Activated CD4-positive, alpha-beta T cell treated with anti-CD3 and anti-CD28 coated beads, Interleukin-2, amount 10 ng/mL, durations not matched to agents 7 days and 5 days (primary cell): ENCODE measurements at regions not wholly inside any gene's neighbourhood (a gene's known extent, or its start where the extent isn't known, plus 50 kb on each side); places are given as distances from the start of the nearest gene placed in this dataset.
A peak's percentile ranks its signal among the peaks of the same experiment; 100 is the strongest.

Experiments used
- CTCF ChIA-PET: fragments of 350-600 bp; sonication (Branson Sonifier 250); formaldehyde crosslinking; loops from one replicate; lab custom pipeline; 2021; ENCODE audit warnings: antibody characterized with exemption; lab: Charles Lee
- POLR2A ChIA-PET: fragments of 350-600 bp; sonication (Branson Sonifier 250); formaldehyde crosslinking; loops from one replicate; lab custom pipeline; 2021; ENCODE audit warnings: antibody characterized with exemption; lab: Charles Lee
- DNase-seq: peaks from one replicate; pipeline ENCODE4 v3.0.0-alpha.2; 2020
- H3K27ac Mint-ChIP-seq: one replicate; pipeline ENCODE4 v1.8.0; 2021; ENCODE audit warnings: mild to moderate bottlenecking, moderate library complexity, mixed read lengths
- H3K27me3 Mint-ChIP-seq: one replicate; pipeline ENCODE4 v1.8.0; 2021; ENCODE audit warnings: mixed read lengths
- H3K36me3 Mint-ChIP-seq: one replicate; pipeline ENCODE4 v1.8.0; 2021; ENCODE audit warnings: low read depth, mixed read lengths
- H3K4me1 Mint-ChIP-seq: one replicate; pipeline ENCODE4 v1.8.0; 2021; ENCODE audit warnings: mixed read lengths
- H3K4me3 Mint-ChIP-seq: one replicate; pipeline ENCODE4 v1.8.0; 2021; ENCODE audit warnings: mild to moderate bottlenecking, moderate library complexity, mixed read lengths
- H3K9me3 Mint-ChIP-seq: one replicate; pipeline ENCODE4 v1.8.0; 2021; ENCODE audit warnings: mixed read lengths

- H3K9me3 Mint-ChIP-seq, result no peaks in the 10 kb centered on the region
- H3K36me3 Mint-ChIP-seq, result no peaks in the 10 kb centered on the region
- H3K27me3 Mint-ChIP-seq, result no peaks in the 10 kb centered on the region
- no peaks in the 10 kb centered on the region for H3K4me1 Mint-ChIP-seq
- ChIA-PET CTCF (interaction anchor here (1.6 kb wide), 1 partner anchor 10 kb away, joined by 6 read pairs; no protein-coding TSS in a partner anchor), POLR2A (no interaction called here)
- no peak overlapping the region for H3K4me3 Mint-ChIP-seq
- no peak for DNase-seq
- H3K27ac Mint-ChIP-seq, result no peak overlapping the region
These were observed 599.8 kb upstream of the TMEM132C start for GRCh38 chr12:127667131-127667685.

- no peak for DNase-seq
- CTCF ChIA-PET, result no interaction called here
- H3K9me3 Mint-ChIP-seq, result no peaks in the 10 kb centered on the region
These were observed 596.7 kb upstream of the TMEM132C start for GRCh38 chr12:127670294-127670693.

GRCh38 chr12:127670796-127671195 is 596.2 kb upstream of the TMEM132C start:
- Mint-ChIP-seq H3K27me3 (no peaks in the 10 kb centered on the region), H3K4me1 (no peaks in the 10 kb centered on the region), H3K36me3 (no peaks in the 10 kb centered on the region), H3K4me3 (no peak overlapping the region), H3K9me3 (no peaks in the 10 kb centered on the region), H3K27ac (no peak overlapping the region)
- ChIA-PET CTCF (no interaction called here), POLR2A (no interaction called here)
- DNase-seq, result no peak

More at GRCh38 chr12:127670294-127670693, 596.7 kb upstream of the TMEM132C start:
- H3K27ac Mint-ChIP-seq, result no peak overlapping the region
- POLR2A ChIA-PET, result no interaction called here
- no peaks in the 10 kb centered on the region for H3K4me1 Mint-ChIP-seq
- no peaks in the 10 kb centered on the region for H3K36me3 Mint-ChIP-seq
- no peak overlapping the region for H3K4me3 Mint-ChIP-seq
- H3K27me3 Mint-ChIP-seq, result no peaks in the 10 kb centered on the region

DNA sequence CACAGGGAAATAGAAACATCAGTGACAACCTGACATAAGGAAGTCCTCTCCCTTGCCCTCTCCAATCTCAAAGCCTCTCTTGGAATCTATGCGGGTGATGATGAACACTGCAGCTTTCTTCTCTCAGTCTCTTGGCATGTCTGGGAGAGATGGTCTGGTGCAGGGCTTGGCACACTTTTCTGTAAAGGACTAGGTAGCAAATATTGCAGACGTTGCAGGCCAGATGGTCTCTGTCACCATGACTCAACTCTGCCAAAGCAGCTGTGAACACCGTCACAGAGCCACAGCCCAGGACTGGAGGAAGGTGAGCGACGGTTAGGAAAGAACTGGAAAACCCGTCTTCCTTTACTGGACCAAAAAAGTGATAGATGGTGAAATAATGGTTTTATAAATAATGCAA is 591.0 kb upstream of the TMEM132C start:
- H3K36me3 Mint-ChIP-seq, result no peaks in the 10 kb centered on the region
- CTCF ChIA-PET, result no interaction called here
- no peaks in the 10 kb centered on the region for H3K9me3 Mint-ChIP-seq
- POLR2A ChIA-PET, result no interaction called here
- no peaks in the 10 kb centered on the region for H3K27me3 Mint-ChIP-seq
- no peak overlapping the region for H3K4me3 Mint-ChIP-seq
- no peaks in the 10 kb centered on the region for H3K4me1 Mint-ChIP-seq
- no peak for DNase-seq
- no peak overlapping the region for H3K27ac Mint-ChIP-seq

DNA sequence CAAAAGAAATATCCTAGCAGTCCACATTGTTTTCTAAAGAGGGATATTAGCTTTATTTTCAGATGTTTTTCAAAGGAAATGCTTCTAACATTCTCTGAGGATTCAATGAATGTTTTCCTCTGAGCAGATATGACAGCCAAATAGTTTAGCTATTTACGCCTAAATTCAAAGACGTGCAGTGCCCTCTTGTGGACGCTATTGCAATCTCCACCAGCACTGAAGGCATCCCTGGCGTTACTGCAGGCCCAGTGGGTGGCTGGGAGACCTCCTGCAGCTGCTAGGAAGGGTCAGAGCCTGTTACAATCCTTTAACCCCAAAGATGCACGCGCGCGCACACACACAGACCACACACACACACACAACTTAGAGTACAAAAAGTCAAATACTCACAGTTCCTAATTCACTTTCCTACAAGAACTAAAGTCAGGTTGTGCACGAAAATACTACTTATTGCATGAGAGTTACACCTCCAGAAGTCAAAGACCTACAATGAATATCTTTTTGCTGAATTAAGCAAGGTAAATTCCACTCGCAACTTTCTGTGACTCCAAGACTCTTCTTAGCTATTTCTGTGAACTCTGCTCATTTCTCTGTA is 589.3 kb upstream of the TMEM132C start:
- H3K4me3 Mint-ChIP-seq, result no peak overlapping the region
- POLR2A ChIA-PET, result no interaction called here
- no peaks in the 10 kb centered on the region for H3K9me3 Mint-ChIP-seq
- no peaks in the 10 kb centered on the region for H3K36me3 Mint-ChIP-seq
- H3K4me1 Mint-ChIP-seq, result no peaks in the 10 kb centered on the region
- no peaks in the 10 kb centered on the region for H3K27me3 Mint-ChIP-seq
- CTCF ChIA-PET, result interaction anchor here (0.6 to 2.2 kb wide), 7 partner anchors 10 to 668 kb away, joined by 3 to 8 read pairs (median 3); no protein-coding TSS in a partner anchor
- DNase-seq, result peak; percentile 56
- H3K27ac Mint-ChIP-seq, result no peak overlapping the region

DNA sequence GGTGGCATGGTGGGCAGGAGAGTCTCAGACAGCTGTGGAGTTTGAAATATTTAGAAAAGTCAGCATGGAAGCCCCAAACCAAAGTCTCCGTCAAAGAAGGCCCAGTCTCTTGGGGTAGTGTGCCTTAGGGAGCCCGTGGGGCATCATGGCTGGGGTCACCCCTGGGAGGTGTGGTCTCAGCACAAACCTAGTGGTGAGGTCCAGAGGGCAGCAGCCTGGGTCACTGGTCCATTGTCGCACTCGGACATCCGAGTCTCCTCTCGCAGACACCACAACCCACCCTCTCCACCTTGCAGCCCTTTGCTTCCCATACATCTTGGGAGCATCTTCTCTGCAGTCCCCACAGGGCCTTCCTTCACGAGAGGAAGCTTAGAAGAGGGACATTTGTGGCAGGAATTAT is 588.0 kb upstream of the TMEM132C start:
- no peaks in the 10 kb centered on the region for H3K9me3 Mint-ChIP-seq
- no peak overlapping the region for H3K27ac Mint-ChIP-seq
- POLR2A ChIA-PET, result no interaction called here

GRCh38 chr12:127680516-127680915 is 586.5 kb upstream of the TMEM132C start:
- no peak overlapping the region for H3K4me3 Mint-ChIP-seq
- POLR2A ChIA-PET, result no interaction called here
- CTCF ChIA-PET, result no interaction called here
- no peaks in the 10 kb centered on the region for H3K27me3 Mint-ChIP-seq
- no peaks in the 10 kb centered on the region for H3K36me3 Mint-ChIP-seq
- no peaks in the 10 kb centered on the region for H3K9me3 Mint-ChIP-seq
- no peak overlapping the region for H3K27ac Mint-ChIP-seq
- DNase-seq, result no peak
- H3K4me1 Mint-ChIP-seq, result no peaks in the 10 kb centered on the region

More for the DNA sequence above, 588.0 kb upstream of the TMEM132C start:
- Mint-ChIP-seq H3K4me3 (no peak overlapping the region), H3K4me1 (no peaks in the 10 kb centered on the region), H3K27me3 (no peaks in the 10 kb centered on the region), H3K36me3 (no peaks in the 10 kb centered on the region)
- CTCF ChIA-PET, result interaction anchor here (2.2 kb wide), 1 partner anchor 193 kb away, joined by 8 read pairs; no protein-coding TSS in a partner anchor
- no peak for DNase-seq

- H3K27ac Mint-ChIP-seq, result no peak overlapping the region
- no peak overlapping the region for H3K4me3 Mint-ChIP-seq
- no peaks in the 10 kb centered on the region for H3K27me3 Mint-ChIP-seq
- H3K36me3 Mint-ChIP-seq, result no peaks in the 10 kb centered on the region
- no peaks in the 10 kb centered on the region for H3K9me3 Mint-ChIP-seq
- no peak for DNase-seq
- no peaks in the 10 kb centered on the region for H3K4me1 Mint-ChIP-seq
- ChIA-PET POLR2A (no interaction called here), CTCF (no interaction called here)
These were observed 585.7 kb upstream of the TMEM132C start for GRCh38 chr12:127681151-127681754.

GRCh38 chr12:127685491-127685890 is 581.5 kb upstream of the TMEM132C start:
- CTCF ChIA-PET, result no interaction called here
- DNase-seq, result no peak
- H3K9me3 Mint-ChIP-seq, result no peaks in the 10 kb centered on the region
- H3K4me1 Mint-ChIP-seq, result no peaks in the 10 kb centered on the region
- POLR2A ChIA-PET, result no interaction called here
- H3K27ac Mint-ChIP-seq, result no peak overlapping the region
- no peaks in the 10 kb centered on the region for H3K36me3 Mint-ChIP-seq
- H3K27me3 Mint-ChIP-seq, result no peaks in the 10 kb centered on the region
- H3K4me3 Mint-ChIP-seq, result no peak overlapping the region

- CTCF ChIA-PET, result no interaction called here
- no peak overlapping the region for H3K4me3 Mint-ChIP-seq
- POLR2A ChIA-PET, result no interaction called here
These were observed 581.0 kb upstream of the TMEM132C start for GRCh38 chr12:127685931-127686330.

DNA sequence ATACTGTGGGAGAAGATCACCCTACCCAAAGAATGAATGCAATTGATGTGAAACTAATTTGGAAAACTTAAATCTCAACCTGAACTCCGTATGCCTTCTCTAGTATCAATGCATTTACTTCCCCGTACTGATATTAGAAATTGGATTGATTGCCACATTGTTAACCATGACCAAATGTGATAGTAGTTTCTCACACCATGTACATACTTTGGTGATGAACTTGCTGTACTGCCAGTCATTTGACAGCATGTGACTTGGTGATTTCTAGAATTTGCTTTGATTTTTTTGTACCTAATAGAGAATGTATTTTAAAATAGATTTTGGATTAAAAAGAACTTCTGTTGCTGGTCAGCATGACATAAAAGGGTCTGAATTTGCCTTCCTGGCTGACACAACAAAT is 579.8 kb upstream of the TMEM132C start:
- CTCF ChIA-PET, result no interaction called here

More at GRCh38 chr12:127685931-127686330, 581.0 kb upstream of the TMEM132C start:
- Mint-ChIP-seq H3K9me3 (no peaks in the 10 kb centered on the region), H3K27ac (no peak overlapping the region), H3K27me3 (no peaks in the 10 kb centered on the region), H3K36me3 (no peaks in the 10 kb centered on the region), H3K4me1 (no peaks in the 10 kb centered on the region)
- DNase-seq, result no peak

DNA sequence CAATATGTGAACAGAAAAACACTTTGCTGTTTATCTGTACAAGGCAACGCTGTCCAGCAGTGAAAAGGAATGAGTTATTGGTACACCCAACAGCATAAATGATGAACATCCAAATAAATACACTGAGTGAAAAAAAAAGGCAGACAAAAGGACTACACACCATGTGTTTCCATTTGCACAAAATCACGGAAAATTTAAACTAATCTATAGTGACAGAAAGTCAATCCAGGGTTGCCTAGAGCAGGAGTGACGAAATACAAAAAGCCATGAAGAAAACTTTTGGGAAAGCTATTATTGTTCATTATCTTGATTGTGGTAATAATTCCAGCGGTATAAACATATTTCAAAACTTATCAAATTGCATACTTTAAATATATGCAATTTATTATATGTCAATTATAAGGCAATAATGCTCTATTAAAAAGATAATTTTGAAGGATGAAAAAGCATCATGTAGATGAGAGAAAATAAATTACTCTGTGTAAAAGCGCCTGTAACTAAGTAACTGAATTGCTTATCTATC is 578.0 kb upstream of the TMEM132C start:
- Mint-ChIP-seq H3K9me3 (no peaks in the 10 kb centered on the region), H3K27ac (no peak overlapping the region), H3K4me1 (no peaks in the 10 kb centered on the region), H3K36me3 (no peaks in the 10 kb centered on the region), H3K4me3 (no peak overlapping the region), H3K27me3 (no peaks in the 10 kb centered on the region)
- CTCF ChIA-PET, result no interaction called here
- DNase-seq, result no peak
- POLR2A ChIA-PET, result no interaction called here

More for the DNA sequence above, 579.8 kb upstream of the TMEM132C start:
- Mint-ChIP-seq H3K4me3 (no peak overlapping the region), H3K36me3 (no peaks in the 10 kb centered on the region), H3K9me3 (no peaks in the 10 kb centered on the region), H3K27me3 (no peaks in the 10 kb centered on the region), H3K27ac (no peak overlapping the region), H3K4me1 (no peaks in the 10 kb centered on the region)
- no peak for DNase-seq
- POLR2A ChIA-PET, result no interaction called here

- no peak for DNase-seq
- POLR2A ChIA-PET, result no interaction called here
- H3K4me3 Mint-ChIP-seq, result no peak overlapping the region
- H3K9me3 Mint-ChIP-seq, result no peaks in the 10 kb centered on the region
- H3K36me3 Mint-ChIP-seq, result no peaks in the 10 kb centered on the region
- CTCF ChIA-PET, result no interaction called here
- no peaks in the 10 kb centered on the region for H3K27me3 Mint-ChIP-seq
- H3K4me1 Mint-ChIP-seq, result no peaks in the 10 kb centered on the region
- H3K27ac Mint-ChIP-seq, result no peak overlapping the region
These were observed 576.8 kb upstream of the TMEM132C start for GRCh38 chr12:127690161-127690560.
